Kidney (tissue), 13 donors: ENCODE measurements at regions not wholly inside any gene's neighbourhood (a gene's known extent, or its start where the extent isn't known, plus 50 kb on each side); places are given as distances from the start of the nearest gene placed in this dataset.

Experiments
- DNase-seq, 5 donors: peaks; one replicate each; pipeline ENCODE4 v3.0.0-alpha.2; 2013 to 2020
- FAIRE-seq: peaks from 2 replicates; lab custom pipeline; 2012; peaks lifted over from hg19 to GRCh38; lab: Jason Lieb, UNC
- H3K27ac ChIP-seq, 2 donors: one replicate each; pipeline ENCODE4 v1.7.0; 2013; ENCODE audit warnings: low read depth in 2 of 2, low read length in 2 of 2, inconsistent platforms in 1 of 2
- H3K27me3 ChIP-seq: one replicate; pipeline ENCODE4 v1.7.1; 2013; ENCODE audit warnings: low read length, inconsistent platforms; ENCODE audit not compliant: control insufficient read depth, insufficient read depth
- H3K36me3 ChIP-seq, 3 donors: one replicate each; pipeline versions ENCODE4 v1.7.0 to v1.7.1; 2013; ENCODE audit warnings: low read length in 3 of 3, control low read depth in 1 of 3, inconsistent platforms in 1 of 3; ENCODE audit not compliant: insufficient read depth in 3 of 3, control insufficient read depth in 2 of 3
- H3K4me1 ChIP-seq, 3 donors: one replicate each; pipeline versions ENCODE4 v1.7.0 to v1.7.1; 2013; ENCODE audit warnings: low read length in 3 of 3, inconsistent platforms in 1 of 3, low read depth in 1 of 3; ENCODE audit not compliant: control insufficient read depth in 2 of 3, insufficient read depth in 2 of 3
- H3K4me3 ChIP-seq, 3 donors: one replicate each; pipeline versions ENCODE4 v1.7.0 to v1.8.1; 2013; ENCODE audit warnings: low read length in 3 of 3, control low read depth in 1 of 3, inconsistent platforms in 1 of 3
- H3K9ac ChIP-seq, 3 donors: one replicate each; pipeline versions ENCODE4 v1.7.0 to v1.7.1; 2013; ENCODE audit warnings: low read length in 3 of 3, control low read depth in 1 of 3, inconsistent platforms in 1 of 3
- H3K9me3 ChIP-seq, 3 donors: one replicate each; pipeline versions ENCODE4 v1.7.0 to v1.7.1; 2013; ENCODE audit warnings: low read length in 3 of 3, control low read depth in 1 of 3, inconsistent platforms in 1 of 3; ENCODE audit not compliant: control insufficient read depth in 2 of 3, insufficient read depth in 1 of 3
- intact Hi-C: fragments of 100-400 bp; cut with DNase I; formaldehyde crosslinking; loops from one replicate; pipeline ENCODE4 v1.11.1; 2022
- TF ChIP-seq, protein P1 (sequence below): IDR thresholded peaks from 3 replicates; pipeline ENCODE4 v1.5.1; 2012; ENCODE audit warnings: mild to moderate bottlenecking, moderate library complexity, borderline replicate concordance; ENCODE audit not compliant: insufficient read depth; ENCODE audit errors: extremely low read depth
- donor health status: control.
- donor health status: control.
- donor health status: control.
- donor health status: control.
- donor health status: control.
- donor health status: DM: yes; HTN: yes; CAD: no.
- donor health status: Normal renal cell carcinoma (clear cell type).

DNA sequence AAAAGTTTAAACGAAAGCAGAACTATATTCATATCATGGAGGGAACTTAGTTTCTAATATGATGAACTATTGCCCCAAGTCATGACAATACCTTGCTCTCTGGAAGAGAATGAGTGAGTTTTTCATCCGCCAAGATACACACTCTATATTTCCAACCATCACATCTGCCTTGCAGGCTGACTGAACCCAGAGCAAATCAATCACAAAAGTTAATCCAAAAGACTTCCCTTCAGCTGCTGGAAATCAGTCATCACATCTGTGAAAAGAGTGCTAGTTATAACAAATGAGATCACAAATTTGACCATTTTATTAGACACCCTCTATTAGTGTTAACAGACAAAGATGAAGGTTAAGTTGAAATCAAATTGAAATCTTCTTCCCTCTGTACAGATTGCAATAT, 261.7 kb upstream of the PRKCQ start:
- no peaks in the 10 kb centered on the region for H3K4me1 ChIP-seq
- H3K9ac ChIP-seq = no peak overlapping the region
- TF ChIP-seq, protein P1, sequence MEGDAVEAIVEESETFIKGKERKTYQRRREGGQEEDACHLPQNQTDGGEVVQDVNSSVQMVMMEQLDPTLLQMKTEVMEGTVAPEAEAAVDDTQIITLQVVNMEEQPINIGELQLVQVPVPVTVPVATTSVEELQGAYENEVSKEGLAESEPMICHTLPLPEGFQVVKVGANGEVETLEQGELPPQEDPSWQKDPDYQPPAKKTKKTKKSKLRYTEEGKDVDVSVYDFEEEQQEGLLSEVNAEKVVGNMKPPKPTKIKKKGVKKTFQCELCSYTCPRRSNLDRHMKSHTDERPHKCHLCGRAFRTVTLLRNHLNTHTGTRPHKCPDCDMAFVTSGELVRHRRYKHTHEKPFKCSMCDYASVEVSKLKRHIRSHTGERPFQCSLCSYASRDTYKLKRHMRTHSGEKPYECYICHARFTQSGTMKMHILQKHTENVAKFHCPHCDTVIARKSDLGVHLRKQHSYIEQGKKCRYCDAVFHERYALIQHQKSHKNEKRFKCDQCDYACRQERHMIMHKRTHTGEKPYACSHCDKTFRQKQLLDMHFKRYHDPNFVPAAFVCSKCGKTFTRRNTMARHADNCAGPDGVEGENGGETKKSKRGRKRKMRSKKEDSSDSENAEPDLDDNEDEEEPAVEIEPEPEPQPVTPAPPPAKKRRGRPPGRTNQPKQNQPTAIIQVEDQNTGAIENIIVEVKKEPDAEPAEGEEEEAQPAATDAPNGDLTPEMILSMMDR = no peak
- H3K36me3 ChIP-seq = no peaks in the 10 kb centered on the region
- H3K4me3 ChIP-seq = no peak overlapping the region
- no peak overlapping the region for H3K27ac ChIP-seq
- no peaks in the 10 kb centered on the region for H3K27me3 ChIP-seq
- H3K9me3 ChIP-seq = peaks cover 0 to 2% (median 0%) of the 10 kb centered on the region in 3 donors
- FAIRE-seq (no peak), DNase-seq (no peak)
- intact Hi-C loops = no loop called here

DNA sequence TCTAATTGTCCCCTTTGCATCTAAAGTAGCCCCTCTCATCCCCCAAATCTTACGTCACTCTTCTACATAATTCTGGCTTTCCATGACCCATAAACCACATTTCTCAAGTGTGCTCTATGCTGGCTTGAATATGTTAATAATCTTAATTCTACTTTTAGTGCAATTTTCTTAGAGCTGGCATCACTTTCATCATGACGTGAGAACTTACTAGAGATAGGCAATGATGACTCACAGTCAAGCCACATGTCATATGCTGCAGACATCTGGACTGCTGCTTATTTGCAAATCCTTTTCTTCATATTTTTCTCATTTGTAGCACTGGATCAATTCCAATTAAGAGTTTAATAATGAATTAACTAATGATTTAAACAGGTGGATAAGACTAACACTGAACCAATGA, 260.7 kb upstream of the PRKCQ start:
- FAIRE-seq (no peak), DNase-seq (no peak)
- Histone ChIP-seq H3K27ac (no peak overlapping the region), H3K9me3 (peaks cover 0 to 2% (median 0%) of the 10 kb centered on the region in 3 donors), H3K4me3 (no peak overlapping the region), H3K4me1 (no peaks in the 10 kb centered on the region), H3K36me3 (no peaks in the 10 kb centered on the region), H3K27me3 (no peaks in the 10 kb centered on the region), H3K9ac (no peak overlapping the region)
- TF ChIP-seq, protein P1 = no peak
- intact Hi-C loops = no loop called here

DNA sequence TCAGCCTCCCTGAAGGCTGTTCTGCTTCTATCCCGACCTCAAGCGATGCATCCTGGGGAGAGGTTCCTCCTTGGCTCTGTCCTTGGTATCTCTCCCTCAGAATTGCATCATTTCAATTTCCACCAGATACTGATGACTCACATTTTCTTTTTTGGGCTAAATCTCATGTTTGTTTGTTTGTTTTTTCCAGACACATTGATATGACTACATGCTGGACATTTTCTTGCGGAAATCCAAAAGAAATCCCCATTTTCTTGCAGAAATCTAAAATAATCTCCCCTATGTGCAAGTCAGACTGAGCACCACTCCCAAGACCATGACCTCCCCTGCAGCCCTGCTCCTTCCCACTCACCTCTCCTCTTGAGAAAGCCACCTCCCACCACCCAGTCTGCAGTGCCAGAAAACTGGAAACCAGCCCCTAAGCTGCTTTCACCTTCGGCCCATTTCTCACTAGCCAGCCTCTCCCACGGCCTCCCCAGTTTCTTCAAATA, 260.2 kb upstream of the PRKCQ start:
- Histone ChIP-seq H3K9me3 (peaks cover 0 to 2% (median 0%) of the 10 kb centered on the region in 3 donors), H3K4me1 (no peaks in the 10 kb centered on the region), H3K27ac (no peak overlapping the region), H3K36me3 (no peaks in the 10 kb centered on the region), H3K27me3 (no peaks in the 10 kb centered on the region), H3K9ac (no peak overlapping the region), H3K4me3 (no peak overlapping the region)
- TF ChIP-seq, protein P1 = no peak
- no peak for DNase-seq
- FAIRE-seq = no peak
- intact Hi-C loops = no loop called here

DNA sequence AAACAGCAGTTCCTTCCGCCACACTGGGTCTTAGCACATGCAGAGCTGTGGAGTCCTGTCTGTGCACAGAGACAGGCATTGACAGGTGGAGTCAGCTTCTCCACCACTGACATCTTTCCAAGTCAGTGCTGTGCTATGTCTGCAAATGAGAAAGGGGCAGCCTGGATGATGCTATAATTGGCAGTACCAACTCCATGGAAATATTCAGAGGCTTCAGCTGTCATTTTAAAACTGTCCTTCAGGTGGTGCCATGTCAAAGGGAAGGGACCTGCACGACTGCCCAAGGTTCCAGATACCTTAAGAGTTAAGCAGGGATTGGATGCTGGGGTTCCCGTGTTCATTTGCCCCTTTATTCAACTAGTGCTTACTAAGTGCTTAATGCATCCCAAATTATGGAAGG, 258.0 kb upstream of the PRKCQ start:
- DNase-seq (no peak), FAIRE-seq (no peak)
- H3K9me3 ChIP-seq = peaks cover 0 to 2% (median 0%) of the 10 kb centered on the region in 3 donors
- no peaks in the 10 kb centered on the region for H3K27me3 ChIP-seq
- no peak overlapping the region for H3K9ac ChIP-seq
- intact Hi-C loops = no loop called here
- no peak overlapping the region for H3K4me3 ChIP-seq
- H3K4me1 ChIP-seq = no peaks in the 10 kb centered on the region
- TF ChIP-seq, protein P1 = no peak
- no peak overlapping the region for H3K27ac ChIP-seq
- no peaks in the 10 kb centered on the region for H3K36me3 ChIP-seq
